T-cell (primary cell): ENCODE measurements at regions not wholly inside any gene's neighbourhood (a gene's known extent, or its start where the extent isn't known, plus 50 kb on each side); places are given as distances from the start of the nearest gene placed in this dataset.

Experiments
- ATAC-seq, 4 experiments: fragments of 200-7000 bp in 3 of 4; fragments of 150-1000 bp in 1 of 4; cut with Tn5 transposase; replicated peaks in 1 of 4; 1 replicate in 3 of 4; 2 replicates in 1 of 4; pipeline ENCODE4 v1.10.0; 2021; ENCODE audit warnings: moderate library complexity in 3 of 4, mild to moderate bottlenecking in 2 of 4, moderate number of reproducible peaks in 1 of 4
- CTCF ChIA-PET, 2 donors: fragments of 300-600 bp; sonication (Branson Sonifier 250); formaldehyde crosslinking; loops; one replicate each; lab custom pipeline; 2022; ENCODE audit warnings: antibody characterized with exemption in 2 of 2; lab: Charles Lee
- POLR2A ChIA-PET, 2 donors: fragments of 300-600 bp; sonication (Branson Sonifier 250); formaldehyde crosslinking; loops; one replicate each; lab custom pipeline; 2022; ENCODE audit warnings: antibody characterized with exemption in 2 of 2; lab: Charles Lee
- DNase-seq, 35 experiments: peaks; one replicate each; pipeline versions ENCODE4 v3.0.0 to v3.0.0-alpha.2; 2013 to 2023
- H3K27ac ChIP-seq: one replicate; pipeline ENCODE4 v1.5.1; 2013; ENCODE audit warnings: low read length
- H3K27me3 ChIP-seq, 2 experiments: replicated peaks in 1 of 2; 1 replicate in 1 of 2; 2 replicates in 1 of 2; pipeline versions ENCODE4 v1.6.1 to v1.7.0; 2013; ENCODE audit warnings: low read length in 1 of 2, mixed read lengths in 1 of 2; ENCODE audit not compliant: control insufficient read depth in 2 of 2, insufficient read depth in 2 of 2; ENCODE audit errors: extremely low read depth in 1 of 2
- H3K36me3 ChIP-seq, 2 donors: 1 replicate in 1 of 2; 2 replicates in 1 of 2; pipeline versions ENCODE4 v1.6.1 to v1.7.0; 2013; ENCODE audit warnings: low read length in 1 of 2; ENCODE audit not compliant: control insufficient read depth in 2 of 2, insufficient read depth in 1 of 2; ENCODE audit errors: extremely low read depth in 1 of 2
- H3K4me1 ChIP-seq, 2 experiments: 1 replicate in 1 of 2; 2 replicates in 1 of 2; pipeline versions ENCODE4 v1.6.1 to v1.7.0; 2013; ENCODE audit warnings: low read length in 2 of 2, mixed read lengths in 1 of 2; ENCODE audit not compliant: insufficient read depth in 2 of 2, control insufficient read depth in 1 of 2; ENCODE audit errors: extremely low read depth in 1 of 2
- H3K4me3 ChIP-seq, 2 donors: 1 replicate in 1 of 2; 2 replicates in 1 of 2; pipeline versions ENCODE4 v1.5.1 to v1.7.0; 2013; ENCODE audit warnings: mild to moderate bottlenecking in 2 of 2, low read length in 1 of 2, moderate library complexity in 1 of 2; ENCODE audit not compliant: control insufficient read depth in 1 of 2; ENCODE audit errors: extremely low read depth in 1 of 2
- H3K9me3 ChIP-seq: 2 replicates; pipeline ENCODE4 v1.7.0; 2013
- H3K27ac Mint-ChIP-seq, 2 donors: one replicate each; pipeline ENCODE4 v1.8.0; 2020 to 2021; ENCODE audit warnings: mild to moderate bottlenecking in 2 of 2, mixed read lengths in 2 of 2
- H3K27me3 Mint-ChIP-seq, 2 donors: one replicate each; pipeline ENCODE4 v1.8.0; 2021 to 2022; ENCODE audit warnings: mixed read lengths in 2 of 2
- H3K36me3 Mint-ChIP-seq: one replicate; pipeline ENCODE4 v1.8.0; 2021; ENCODE audit warnings: mixed read lengths
- H3K4me1 Mint-ChIP-seq, 3 donors: one replicate each; pipeline ENCODE4 v1.8.0; 2020 to 2022; ENCODE audit warnings: mixed read lengths in 3 of 3, mild to moderate bottlenecking in 1 of 3
- H3K4me3 Mint-ChIP-seq, 3 donors: one replicate each; pipeline ENCODE4 v1.8.0; 2020 to 2022; ENCODE audit warnings: mild to moderate bottlenecking in 3 of 3, mixed read lengths in 3 of 3, moderate library complexity in 3 of 3
- H3K9me3 Mint-ChIP-seq, 3 donors: one replicate each; pipeline ENCODE4 v1.8.0; 2020 to 2022; ENCODE audit warnings: mixed read lengths in 3 of 3
- WGBS: methylation state at CpG from one replicate; pipeline ENCODE4 v1.1.5; 2013; ENCODE audit warnings: missing lambda C conversion rate; ENCODE audit not compliant: insufficient coverage; 5-methylcytosine and 5-hydroxymethylcytosine counted together

DNA sequence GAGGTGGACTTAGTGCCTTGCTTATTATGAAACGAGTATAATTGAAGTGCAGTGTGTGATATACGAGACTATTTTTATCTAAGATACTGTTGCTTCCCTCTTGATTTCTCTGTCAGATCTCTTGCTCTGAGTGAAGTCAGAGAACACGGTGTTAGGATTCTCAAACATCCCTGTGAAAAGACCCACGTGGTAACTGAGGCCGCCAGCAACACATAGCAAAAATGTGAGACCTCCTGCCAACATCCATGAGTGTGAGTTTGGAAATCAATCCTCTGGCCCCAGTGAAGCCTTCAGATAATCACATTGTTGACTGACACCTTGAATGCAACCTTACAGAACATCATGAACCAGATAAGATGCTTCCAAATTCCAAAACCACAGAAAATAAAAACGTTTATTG lies 954.4 kb downstream of the FAT4 start:
- Mint-ChIP-seq H3K27ac (no peak overlapping the region), H3K27me3 (no peaks in the 10 kb centered on the region), H3K4me3 (no peak overlapping the region), H3K4me1 (no peaks in the 10 kb centered on the region), H3K9me3 (peaks cover 4 to 9% (median 6%) of the 10 kb centered on the region in 3 donors), H3K36me3 (no peaks in the 10 kb centered on the region)
- H3K27me3 ChIP-seq: no peaks in the 10 kb centered on the region
- ATAC-seq: no peak
- no peak for DNase-seq
- ChIA-PET CTCF (no interaction called here), POLR2A (no interaction called here)
- no peaks in the 10 kb centered on the region for H3K9me3 ChIP-seq
- no CpG with 5 or more reads among the region's 6 CpGs for WGBS
- no peak overlapping the region for H3K4me3 ChIP-seq
- no peaks in the 10 kb centered on the region for H3K4me1 ChIP-seq
- no peaks in the 10 kb centered on the region for H3K36me3 ChIP-seq
- no peak overlapping the region for H3K27ac ChIP-seq

DNA sequence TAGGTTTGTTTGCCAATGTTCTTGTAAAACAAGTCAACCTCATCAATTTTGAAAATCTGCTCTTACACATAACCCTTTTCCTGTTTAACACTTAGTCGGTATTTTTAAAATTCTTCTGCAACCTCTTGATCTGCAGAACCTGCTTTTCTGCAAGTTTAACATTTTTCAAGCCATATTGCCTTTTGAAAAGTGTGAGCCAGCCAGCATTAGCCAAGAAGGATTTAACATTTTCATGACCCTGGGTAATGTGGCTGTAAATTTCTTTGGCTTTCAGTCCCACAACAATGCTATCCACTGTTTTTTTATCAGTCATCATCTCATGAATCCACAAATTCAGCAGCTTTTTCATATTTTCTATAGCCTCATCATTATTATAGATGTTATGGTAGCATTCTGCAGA lies 956.5 kb downstream of the FAT4 start:
- no peak overlapping the region for H3K27ac Mint-ChIP-seq
- ChIA-PET CTCF (no interaction called here), POLR2A (no interaction called here)
- peaks cover 4 to 14% (median 8%) of the 10 kb centered on the region in 3 donors for H3K9me3 Mint-ChIP-seq
- 100% methylated on average over 1 of the region's 1 CpG for WGBS
- Histone ChIP-seq H3K27ac (no peak overlapping the region), H3K4me3 (no peak overlapping the region), H3K36me3 (no peaks in the 10 kb centered on the region), H3K9me3 (no peaks in the 10 kb centered on the region), H3K27me3 (no peaks in the 10 kb centered on the region), H3K4me1 (no peaks in the 10 kb centered on the region)
- no peaks in the 10 kb centered on the region for H3K4me1 Mint-ChIP-seq
- no peak for DNase-seq
- no peaks in the 10 kb centered on the region for H3K27me3 Mint-ChIP-seq
- H3K36me3 Mint-ChIP-seq: no peaks in the 10 kb centered on the region
- H3K4me3 Mint-ChIP-seq: no peak overlapping the region
- ATAC-seq: no peak

DNA sequence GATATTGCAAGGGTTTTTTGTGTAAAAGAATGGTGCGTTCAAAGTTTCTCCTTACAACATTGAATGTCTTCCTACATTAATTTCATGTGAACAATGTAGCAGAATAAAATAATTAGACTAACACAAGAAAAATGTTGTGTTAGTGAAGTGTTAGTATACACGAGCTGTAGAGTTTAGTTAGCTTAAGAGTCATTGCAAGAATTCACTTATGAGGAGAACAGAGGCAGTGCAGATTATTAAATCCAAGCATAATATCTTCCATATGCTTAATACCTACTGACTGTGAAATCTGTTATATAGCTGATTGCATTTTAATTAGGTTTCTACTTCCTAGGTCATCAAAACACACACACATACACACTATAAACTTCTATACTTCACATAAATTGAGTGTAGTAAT lies 959.0 kb downstream of the FAT4 start:
- POLR2A ChIA-PET: no interaction called here
- H3K27me3 Mint-ChIP-seq: no peaks in the 10 kb centered on the region

DNA sequence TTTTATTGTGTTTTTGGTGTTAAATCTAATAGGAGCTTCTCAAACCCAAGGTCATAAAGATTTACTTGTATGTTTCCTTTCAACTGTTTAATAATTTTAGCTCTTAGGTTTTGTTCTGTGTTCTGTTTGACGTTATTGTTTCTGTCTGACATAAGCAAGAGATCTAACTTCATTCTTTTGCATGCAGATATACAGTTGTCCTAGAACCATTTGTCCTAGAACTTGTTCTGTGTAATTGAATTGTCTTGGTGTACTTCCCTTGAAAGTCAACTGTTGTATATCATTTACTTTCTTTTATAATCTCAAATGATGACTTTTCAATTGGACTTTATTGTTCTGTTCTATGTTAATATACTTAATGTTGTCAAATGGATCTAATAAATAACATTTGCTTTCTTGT lies 977.1 kb downstream of the FAT4 start:
- Histone ChIP-seq H3K36me3 (no peaks in the 10 kb centered on the region), H3K4me3 (no peak overlapping the region), H3K27me3 (no peaks in the 10 kb centered on the region), H3K4me1 (no peaks in the 10 kb centered on the region), H3K9me3 (no peaks in the 10 kb centered on the region), H3K27ac (no peak overlapping the region)
- ATAC-seq (no peak), DNase-seq (no peak)
- no CpG with 5 or more reads among the region's 1 CpG for WGBS
- ChIA-PET POLR2A (no interaction called here), CTCF (no interaction called here)
- no peaks in the 10 kb centered on the region for H3K36me3 Mint-ChIP-seq
- H3K4me1 Mint-ChIP-seq: no peaks in the 10 kb centered on the region
- H3K4me3 Mint-ChIP-seq: no peak overlapping the region
- no peaks in the 10 kb centered on the region for H3K27me3 Mint-ChIP-seq
- peaks cover 3 to 5% (median 4%) of the 10 kb centered on the region in 3 donors for H3K9me3 Mint-ChIP-seq
- H3K27ac Mint-ChIP-seq: no peak overlapping the region

More for the DNA sequence above, 959.0 kb downstream of the FAT4 start:
- H3K36me3 Mint-ChIP-seq: no peaks in the 10 kb centered on the region
- no peak overlapping the region for H3K4me3 Mint-ChIP-seq
- H3K36me3 ChIP-seq: no peaks in the 10 kb centered on the region
- peaks cover 4 to 18% (median 4%) of the 10 kb centered on the region in 3 donors for H3K9me3 Mint-ChIP-seq
- no peaks in the 10 kb centered on the region for H3K27me3 ChIP-seq
- H3K27ac Mint-ChIP-seq: no peak overlapping the region
- no peaks in the 10 kb centered on the region for H3K4me1 ChIP-seq
- H3K4me3 ChIP-seq: no peak overlapping the region
- no peak overlapping the region for H3K27ac ChIP-seq
- DNase-seq: no peak
- WGBS: no CpG with 5 or more reads among the region's 2 CpGs
- CTCF ChIA-PET: no interaction called here
- ATAC-seq: no peak
- no peaks in the 10 kb centered on the region for H3K4me1 Mint-ChIP-seq
- H3K9me3 ChIP-seq: no peaks in the 10 kb centered on the region

DNA sequence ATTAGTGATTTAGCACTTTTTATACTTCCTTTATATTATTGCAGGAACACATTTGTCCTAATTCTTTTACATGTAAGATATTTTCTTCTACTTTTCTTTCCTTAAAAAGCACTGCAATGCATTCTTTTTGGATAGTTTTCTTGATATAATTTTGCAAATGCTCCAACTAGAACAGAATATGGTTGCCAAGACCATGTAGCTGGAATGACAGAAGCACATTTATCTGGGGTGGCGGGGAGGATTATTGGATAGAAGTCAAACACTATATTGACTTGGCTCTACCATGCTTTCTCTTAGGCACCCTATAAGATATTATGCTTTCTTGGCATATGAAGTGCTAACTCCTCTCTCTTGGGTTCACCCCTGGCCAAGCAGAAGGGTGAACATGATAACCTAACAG lies 983.5 kb downstream of the FAT4 start:
- Mint-ChIP-seq H3K36me3 (no peaks in the 10 kb centered on the region), H3K4me1 (no peaks in the 10 kb centered on the region), H3K9me3 (peaks cover 11 to 32% (median 19%) of the 10 kb centered on the region in 3 donors), H3K27ac (no peak overlapping the region), H3K27me3 (no peaks in the 10 kb centered on the region), H3K4me3 (no peak overlapping the region)
- no peak for ATAC-seq
- Histone ChIP-seq H3K27ac (no peak overlapping the region), H3K9me3 (no peaks in the 10 kb centered on the region), H3K4me3 (no peak overlapping the region), H3K4me1 (no peaks in the 10 kb centered on the region), H3K27me3 (no peaks in the 10 kb centered on the region), H3K36me3 (no peaks in the 10 kb centered on the region)
- ChIA-PET CTCF (no interaction called here), POLR2A (no interaction called here)
- WGBS: no CpG with 5 or more reads among the region's 1 CpG
- DNase-seq: no peak

DNA sequence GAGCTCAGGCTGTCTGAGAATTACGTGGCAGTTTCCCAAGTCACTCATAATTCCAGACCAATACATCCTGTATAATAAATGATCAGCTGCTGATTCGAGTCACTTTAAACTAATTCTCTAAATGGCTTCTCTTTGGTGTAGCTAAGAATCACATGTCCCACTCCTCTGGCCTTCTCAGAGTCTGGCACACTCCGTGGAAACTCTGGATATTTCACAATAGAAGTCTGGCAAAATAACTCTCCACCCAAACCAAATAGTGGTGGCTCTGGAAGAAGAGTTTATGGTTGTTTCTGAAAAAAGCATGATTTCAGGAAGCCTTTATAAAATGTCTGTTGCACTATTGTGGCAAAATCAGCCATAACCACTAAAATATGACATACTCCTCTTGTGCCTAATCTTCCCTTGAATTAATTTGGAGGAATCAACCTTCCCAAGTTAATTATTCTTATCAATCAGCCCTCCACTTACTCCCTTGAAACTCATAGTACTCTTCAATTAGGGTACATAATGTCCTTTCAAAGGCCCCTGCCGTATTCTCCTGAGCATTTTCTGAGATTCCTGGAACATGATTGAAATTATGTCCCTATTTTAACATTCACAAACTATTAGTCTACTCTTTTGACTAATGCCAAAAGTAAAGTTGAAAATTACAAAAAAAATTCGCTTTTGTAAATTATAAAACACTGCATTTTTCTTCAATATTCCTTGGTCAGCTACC lies 991.6 kb downstream of the FAT4 start:
- Histone ChIP-seq H3K4me3 (no peak overlapping the region), H3K4me1 (no peaks in the 10 kb centered on the region), H3K27me3 (no peaks in the 10 kb centered on the region), H3K36me3 (no peaks in the 10 kb centered on the region), H3K9me3 (no peaks in the 10 kb centered on the region), H3K27ac (no peak overlapping the region)
- no peak overlapping the region for H3K27ac Mint-ChIP-seq
- no peak for DNase-seq
- ChIA-PET POLR2A (no interaction called here), CTCF (no interaction called here)
- no peaks in the 10 kb centered on the region for H3K4me1 Mint-ChIP-seq
- peaks cover 2 to 28% (median 18%) of the 10 kb centered on the region in 3 donors for H3K9me3 Mint-ChIP-seq
- ATAC-seq: no peak
- 56% methylated on average over 1 of the region's 5 CpGs for WGBS
- H3K4me3 Mint-ChIP-seq: no peak overlapping the region
- no peaks in the 10 kb centered on the region for H3K36me3 Mint-ChIP-seq
- no peaks in the 10 kb centered on the region for H3K27me3 Mint-ChIP-seq

DNA sequence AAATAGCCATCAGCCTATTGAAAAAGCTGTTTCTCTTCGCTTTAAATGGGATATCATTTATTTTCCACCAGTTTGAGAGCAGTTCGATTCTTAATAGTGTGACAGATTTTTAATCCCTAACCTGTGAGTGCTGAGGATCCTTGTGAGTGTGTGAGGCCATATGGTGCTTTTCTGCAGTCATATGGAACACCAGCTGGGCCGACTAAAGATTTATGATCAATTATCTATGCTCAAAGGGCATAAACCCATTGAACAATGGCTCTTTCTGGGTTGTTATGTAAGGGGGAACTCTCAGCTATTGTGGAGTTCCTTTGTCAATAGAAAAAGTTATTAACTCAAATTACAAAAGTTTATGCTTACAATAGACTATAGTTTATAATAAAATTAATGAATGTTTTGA lies 1003.6 kb downstream of the FAT4 start:
- no peaks in the 10 kb centered on the region for H3K36me3 ChIP-seq

More for the DNA sequence above, 1003.6 kb downstream of the FAT4 start:
- Histone ChIP-seq H3K27ac (no peak overlapping the region), H3K9me3 (no peaks in the 10 kb centered on the region), H3K27me3 (no peaks in the 10 kb centered on the region), H3K4me1 (no peaks in the 10 kb centered on the region), H3K4me3 (no peak overlapping the region)
- Mint-ChIP-seq H3K4me1 (no peaks in the 10 kb centered on the region), H3K9me3 (peaks cover 0 to 9% (median 6%) of the 10 kb centered on the region in 3 donors), H3K36me3 (no peaks in the 10 kb centered on the region), H3K27ac (no peak overlapping the region), H3K4me3 (no peak overlapping the region), H3K27me3 (no peaks in the 10 kb centered on the region)
- no CpG with 5 or more reads among the region's 3 CpGs for WGBS
- CTCF ChIA-PET: no interaction called here
- ATAC-seq (no peak), DNase-seq (no peak)
- POLR2A ChIA-PET: no interaction called here
